Mesenchymal stem cell (in vitro differentiated cells and primary cell): ENCODE measurements at regions not wholly inside any gene's neighbourhood (a gene's known extent, or its start where the extent isn't known, plus 50 kb on each side); places are given as distances from the start of the nearest gene placed in this dataset.

ENCODE experiments used
- DNase-seq: peaks from one replicate; pipeline ENCODE4 v3.0.0-alpha.2; 2013
- H2AFZ ChIP-seq: one replicate; pipeline ENCODE4 v1.6.1; 2013; ENCODE audit warnings: low read depth, mild to moderate bottlenecking, control low read depth, inconsistent platforms, low read length, moderate library complexity
- H2AK5ac ChIP-seq: 2 replicates; pipeline ENCODE4 v1.6.1; 2013; ENCODE audit warnings: low read length, moderate library complexity, mild to moderate bottlenecking, inconsistent platforms; ENCODE audit not compliant: severe bottlenecking
- H2BK120ac ChIP-seq: one replicate; pipeline ENCODE4 v1.6.1; 2013; ENCODE audit warnings: low read depth, mild to moderate bottlenecking, inconsistent platforms, low read length, moderate library complexity
- H2BK12ac ChIP-seq, 2 experiments: one replicate each; pipeline ENCODE4 v1.6.1; 2013; ENCODE audit warnings: inconsistent platforms in 2 of 2, low read length in 2 of 2, mild to moderate bottlenecking in 2 of 2, moderate library complexity in 2 of 2, control low read depth in 1 of 2
- H2BK15ac ChIP-seq: one replicate; pipeline ENCODE4 v1.6.1; 2013; ENCODE audit warnings: mild to moderate bottlenecking, low read depth, inconsistent platforms; ENCODE audit not compliant: poor library complexity, severe bottlenecking
- H2BK5ac ChIP-seq: 2 replicates; pipeline ENCODE4 v1.6.1; 2013; ENCODE audit warnings: low read depth, mild to moderate bottlenecking, low read length, control low read depth, inconsistent platforms; ENCODE audit not compliant: poor library complexity, severe bottlenecking
- H3K14ac ChIP-seq, 2 experiments: one replicate each; pipeline ENCODE4 v1.6.1; 2013; ENCODE audit warnings: inconsistent platforms in 2 of 2, low read length in 2 of 2, control low read depth in 1 of 2, mild to moderate bottlenecking in 1 of 2, moderate library complexity in 1 of 2
- H3K18ac ChIP-seq, 2 experiments: one replicate each; pipeline ENCODE4 v1.6.1; 2013; ENCODE audit warnings: inconsistent platforms in 2 of 2, low read length in 2 of 2, control low read depth in 1 of 2, low read depth in 1 of 2, mild to moderate bottlenecking in 1 of 2
- H3K23ac ChIP-seq, 2 experiments: one replicate each; pipeline ENCODE4 v1.6.1; 2013; ENCODE audit warnings: inconsistent platforms in 2 of 2, low read length in 2 of 2, mild to moderate bottlenecking in 2 of 2, moderate library complexity in 2 of 2, control low read depth in 1 of 2
- H3K27ac ChIP-seq: 2 replicates; pipeline ENCODE4 v1.5.1; 2013; ENCODE audit warnings: mild to moderate bottlenecking, moderate library complexity, low read length, control low read depth, inconsistent platforms; ENCODE audit not compliant: poor library complexity, severe bottlenecking
- H3K27me3 ChIP-seq, 2 experiments: 2 replicates each; pipeline versions ENCODE4 v1.6.1 to v1.7.0; 2013; ENCODE audit warnings: low read length in 2 of 2, mild to moderate bottlenecking in 2 of 2, moderate library complexity in 2 of 2, control low read depth in 1 of 2, inconsistent platforms in 1 of 2; ENCODE audit not compliant: control insufficient read depth in 1 of 2, insufficient read depth in 1 of 2
- H3K36me3 ChIP-seq, 2 experiments: 2 replicates each; pipeline versions ENCODE4 v1.6.1 to v1.7.0; 2013; ENCODE audit warnings: low read length in 2 of 2, control low read depth in 1 of 2, inconsistent platforms in 1 of 2, low read depth in 1 of 2, mild to moderate bottlenecking in 1 of 2; ENCODE audit not compliant: insufficient read depth in 2 of 2, control insufficient read depth in 1 of 2
- H3K4ac ChIP-seq, 2 experiments: one replicate each; pipeline ENCODE4 v1.6.1; 2013; ENCODE audit warnings: inconsistent platforms in 2 of 2, low read length in 2 of 2, mild to moderate bottlenecking in 2 of 2, moderate library complexity in 2 of 2, control low read depth in 1 of 2, low read depth in 1 of 2
- H3K4me1 ChIP-seq: 2 replicates; pipeline ENCODE4 v1.6.1; 2013; ENCODE audit warnings: low read depth, low read length, control low read depth; ENCODE audit not compliant: control insufficient read depth, insufficient read depth
- H3K4me2 ChIP-seq: 2 replicates; pipeline ENCODE4 v1.6.1; 2013; ENCODE audit warnings: low read length, mild to moderate bottlenecking, inconsistent platforms; ENCODE audit not compliant: poor library complexity, severe bottlenecking
- H3K4me3 ChIP-seq, 2 experiments: 2 replicates each; pipeline versions ENCODE4 v1.5.1 to v1.7.0; 2013; ENCODE audit warnings: low read length in 2 of 2, mild to moderate bottlenecking in 2 of 2, control low read depth in 1 of 2, low read depth in 1 of 2; ENCODE audit not compliant: insufficient read depth in 1 of 2
- H3K79me1 ChIP-seq: replicated peaks from 2 replicates; pipeline ENCODE4 v1.6.1; 2013; ENCODE audit warnings: mild to moderate bottlenecking, control low read depth, low read length, inconsistent platforms; ENCODE audit not compliant: poor library complexity, severe bottlenecking
- H3K9ac ChIP-seq: 2 replicates; pipeline ENCODE4 v1.7.0; 2013; ENCODE audit warnings: mild to moderate bottlenecking, low read length, moderate library complexity
- H3K9me3 ChIP-seq: 2 replicates; pipeline ENCODE4 v1.7.0; 2013; ENCODE audit warnings: mild to moderate bottlenecking, low read length; ENCODE audit not compliant: control insufficient read depth
- H4K8ac ChIP-seq: one replicate; pipeline ENCODE4 v1.6.1; 2013; ENCODE audit warnings: inconsistent platforms, mild to moderate bottlenecking, low read length, moderate library complexity
- H4K91ac ChIP-seq: one replicate; pipeline ENCODE4 v1.6.1; 2013; ENCODE audit warnings: mild to moderate bottlenecking, low read length, inconsistent platforms
- WGBS: methylation state at CpG from one replicate; pipeline ENCODE4 v1.1.7; 2013; ENCODE audit warnings: mixed read lengths; 5-methylcytosine and 5-hydroxymethylcytosine counted together

- WGBS, result 100% methylated on average over 1 of the region's 1 CpG
Observed at GRCh38 chr3:176870451-176870850, 326.8 kb downstream of the TBL1XR1 start.

GRCh38 chr3:176867681-176868663, 329.3 kb downstream of the TBL1XR1 start:
- Histone ChIP-seq H3K9ac (no peak overlapping the region), H2AFZ (no peak overlapping the region), H4K91ac (no peak overlapping the region), H3K23ac (no peak overlapping the region), H3K27me3 (no peaks in the 10 kb centered on the region), H3K18ac (no peak overlapping the region), H2BK120ac (no peak overlapping the region), H3K14ac (no peak overlapping the region), H3K9me3 (peaks cover 6% of the 10 kb centered on the region), H2BK12ac (no peak overlapping the region), H3K4me1 (no peaks in the 10 kb centered on the region), H3K79me1 (no peaks in the 10 kb centered on the region), H3K4me3 (no peak overlapping the region), H2BK15ac (no peak overlapping the region), H3K4ac (no peak overlapping the region), H3K4me2 (no peak overlapping the region), H3K36me3 (no peaks in the 10 kb centered on the region), H2BK5ac (no peak overlapping the region), H4K8ac (no peak overlapping the region), H2AK5ac (no peak overlapping the region), H3K27ac (no peak overlapping the region)
- DNase-seq, result peak; percentile 6
- WGBS, result 84% methylated on average over 7 of the region's 7 CpGs

More at GRCh38 chr3:176870451-176870850, 326.8 kb downstream of the TBL1XR1 start:
- Histone ChIP-seq H3K27me3 (no peaks in the 10 kb centered on the region), H3K27ac (no peak overlapping the region), H2BK15ac (no peak overlapping the region), H3K36me3 (no peaks in the 10 kb centered on the region), H3K79me1 (no peaks in the 10 kb centered on the region), H3K4ac (no peak overlapping the region), H2BK120ac (no peak overlapping the region), H2AFZ (no peak overlapping the region), H2AK5ac (no peak overlapping the region), H2BK5ac (no peak overlapping the region), H3K14ac (no peak overlapping the region), H3K4me1 (no peaks in the 10 kb centered on the region), H4K91ac (no peak overlapping the region), H3K4me2 (no peak overlapping the region), H3K18ac (no peak overlapping the region), H3K23ac (no peak overlapping the region), H3K9me3 (peaks cover 6% of the 10 kb centered on the region), H2BK12ac (no peak overlapping the region), H4K8ac (no peak overlapping the region), H3K4me3 (no peak overlapping the region), H3K9ac (no peak overlapping the region)
- no peak for DNase-seq

GRCh38 chr3:176861137-176861536, 336.1 kb downstream of the TBL1XR1 start:
- Histone ChIP-seq H3K79me1 (no peaks in the 10 kb centered on the region), H3K27me3 (no peaks in the 10 kb centered on the region), H3K4ac (no peak overlapping the region), H3K18ac (no peak overlapping the region), H2BK15ac (no peak overlapping the region), H3K27ac (no peak overlapping the region), H3K4me2 (no peak overlapping the region), H3K23ac (no peak overlapping the region), H4K8ac (no peak overlapping the region), H3K9me3 (no peaks in the 10 kb centered on the region), H2BK120ac (no peak overlapping the region), H3K4me1 (no peaks in the 10 kb centered on the region), H2AK5ac (no peak overlapping the region), H3K4me3 (no peak overlapping the region), H2BK12ac (no peak overlapping the region), H2BK5ac (no peak overlapping the region), H3K36me3 (no peaks in the 10 kb centered on the region), H2AFZ (peak overlapping the region; percentile 11), H3K9ac (no peak overlapping the region), H4K91ac (no peak overlapping the region), H3K14ac (no peak overlapping the region)
- no peak for DNase-seq
- 96% methylated on average over 4 of the region's 4 CpGs for WGBS

- Histone ChIP-seq H2BK120ac (no peak overlapping the region), H3K9me3 (no peaks in the 10 kb centered on the region), H3K4me3 (no peak overlapping the region), H3K79me1 (no peaks in the 10 kb centered on the region), H4K91ac (no peak overlapping the region), H3K23ac (no peak overlapping the region), H2BK5ac (no peak overlapping the region), H3K18ac (no peak overlapping the region), H3K36me3 (no peaks in the 10 kb centered on the region), H3K4me1 (no peaks in the 10 kb centered on the region), H3K4ac (no peak overlapping the region), H2BK15ac (no peak overlapping the region), H2AFZ (no peak overlapping the region), H3K14ac (no peak overlapping the region), H4K8ac (no peak overlapping the region), H3K27me3 (no peaks in the 10 kb centered on the region), H2BK12ac (no peak overlapping the region), H3K9ac (no peak overlapping the region), H3K27ac (no peak overlapping the region), H2AK5ac (no peak overlapping the region), H3K4me2 (no peak overlapping the region)
- DNase-seq, result no peak
Observed at GRCh38 chr3:176856721-176857120, 340.6 kb downstream of the TBL1XR1 start.
